HG03521 (cell line): ENCODE measurements at regions not wholly inside any gene's neighbourhood (a gene's known extent, or its start where the extent isn't known, plus 50 kb on each side); places are given as distances from the start of the nearest gene placed in this dataset.

Experiments used
- ATAC-seq: cut with Tn5 transposase; IDR thresholded peaks from one replicate; pipeline ENCODE4 v1.9.1; 2021; ENCODE audit warnings: mild to moderate bottlenecking, moderate library complexity; ENCODE audit not compliant: unreplicated experiment

DNA sequence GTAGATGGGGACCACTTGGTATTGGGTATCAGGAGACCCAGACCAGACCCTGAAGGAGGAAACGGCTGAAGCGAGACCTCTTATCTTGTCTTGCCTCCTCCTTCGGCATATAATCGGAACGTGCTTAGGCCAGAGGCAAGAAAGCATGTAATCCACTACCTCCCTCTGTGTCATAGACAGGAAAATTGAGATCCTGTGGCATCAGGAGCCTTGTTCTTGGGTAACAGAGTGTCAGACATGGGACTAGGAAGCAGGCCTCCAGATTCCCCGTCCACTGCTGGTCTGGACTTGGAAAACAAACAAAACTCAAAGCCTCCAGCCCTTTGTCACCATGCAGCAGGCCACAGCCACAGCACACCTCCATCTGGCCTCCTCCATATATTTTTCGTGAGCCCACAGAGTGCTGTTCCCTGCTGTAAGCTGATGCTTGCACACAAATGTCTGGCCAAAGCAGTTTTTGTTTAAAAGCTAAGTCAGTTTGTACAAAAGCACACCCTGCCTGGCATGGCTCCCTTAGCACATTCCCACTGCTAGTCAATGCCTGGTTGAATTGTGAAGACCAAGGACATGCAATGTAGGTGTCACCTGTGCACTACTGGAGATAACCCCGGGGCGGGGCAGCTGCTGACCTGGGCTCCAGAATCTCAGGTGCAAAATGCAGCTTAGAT, 510.9 kb downstream of the RPS24 start:
- no peak for ATAC-seq

DNA sequence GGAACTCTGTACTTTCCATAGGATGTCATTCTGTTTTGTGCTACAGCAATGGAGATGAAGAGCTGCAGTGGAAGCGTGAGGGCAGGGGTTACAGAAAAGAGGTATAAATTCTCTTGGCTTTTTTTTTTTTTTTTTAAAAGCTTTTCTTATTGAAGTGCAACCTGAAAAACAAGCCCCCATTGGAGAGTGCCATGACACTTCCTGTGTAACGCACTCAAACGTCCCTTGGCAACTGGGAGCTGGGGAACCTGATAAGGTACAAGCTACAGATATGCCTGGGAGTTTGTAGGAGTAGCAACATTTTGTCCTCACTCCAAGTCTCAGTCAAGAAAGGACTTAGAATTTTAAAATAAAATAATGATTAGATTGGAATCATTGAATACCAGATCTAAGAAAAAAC, 512.1 kb downstream of the RPS24 start:
- ATAC-seq, result no peak

DNA sequence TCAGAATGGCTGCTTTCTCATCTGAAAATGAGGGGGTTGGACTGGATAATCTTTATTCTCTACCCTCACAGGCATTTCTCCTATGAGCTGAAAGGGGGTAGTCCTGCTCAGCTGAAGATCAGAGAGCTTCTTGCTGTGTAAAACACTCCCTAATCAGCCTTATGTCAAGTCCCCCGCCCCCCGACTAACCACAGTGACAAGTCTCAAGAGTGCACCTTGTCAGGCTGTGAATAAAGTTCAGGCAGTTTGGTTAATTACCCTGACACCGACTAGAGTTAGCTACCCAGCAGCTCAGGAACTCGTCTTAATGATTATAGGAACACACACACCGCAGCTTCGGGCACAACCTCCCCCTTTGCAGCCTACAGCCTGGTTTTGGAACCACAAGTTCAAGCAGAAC, 513.7 kb downstream of the RPS24 start:
- no peak for ATAC-seq

DNA sequence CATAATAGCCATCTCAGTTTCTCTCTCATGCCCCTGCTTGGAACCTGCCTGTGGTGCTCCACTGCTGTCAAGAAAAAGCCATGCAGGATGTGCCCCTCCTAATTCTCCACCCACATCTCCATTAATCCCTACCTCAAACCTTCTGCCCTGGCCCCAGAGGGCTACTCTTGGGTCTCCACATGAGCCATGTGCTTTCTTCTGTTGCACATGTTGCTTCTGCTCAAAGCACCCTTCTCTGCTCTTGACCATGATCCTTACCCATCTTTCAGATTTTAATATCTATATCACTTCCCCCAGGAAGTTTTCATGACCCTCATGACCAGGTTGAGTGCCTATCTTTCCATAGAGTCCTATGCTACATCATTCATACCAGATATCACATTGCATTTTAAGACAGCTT, 514.2 kb downstream of the RPS24 start:
- no peak for ATAC-seq

DNA sequence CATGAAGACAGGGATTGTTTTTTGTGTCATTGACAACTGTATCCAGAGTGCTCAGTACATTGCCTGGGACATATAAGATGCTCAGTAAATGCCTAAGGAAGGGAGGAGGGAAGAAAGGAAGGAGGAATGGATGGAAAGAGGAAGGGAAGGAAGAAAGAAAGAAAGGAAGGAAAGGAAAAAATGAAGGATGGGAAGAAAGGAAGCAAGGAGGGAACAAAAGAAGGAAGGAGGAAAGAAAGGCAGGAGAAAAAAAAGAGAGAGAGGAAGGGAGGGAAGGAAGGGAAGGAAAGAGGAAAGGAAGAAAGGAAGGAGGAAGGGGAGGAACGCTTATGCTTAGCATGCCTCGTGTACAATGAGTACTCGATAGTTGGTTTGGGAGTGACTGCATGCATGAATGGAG, 514.7 kb downstream of the RPS24 start:
- ATAC-seq, result no peak

DNA sequence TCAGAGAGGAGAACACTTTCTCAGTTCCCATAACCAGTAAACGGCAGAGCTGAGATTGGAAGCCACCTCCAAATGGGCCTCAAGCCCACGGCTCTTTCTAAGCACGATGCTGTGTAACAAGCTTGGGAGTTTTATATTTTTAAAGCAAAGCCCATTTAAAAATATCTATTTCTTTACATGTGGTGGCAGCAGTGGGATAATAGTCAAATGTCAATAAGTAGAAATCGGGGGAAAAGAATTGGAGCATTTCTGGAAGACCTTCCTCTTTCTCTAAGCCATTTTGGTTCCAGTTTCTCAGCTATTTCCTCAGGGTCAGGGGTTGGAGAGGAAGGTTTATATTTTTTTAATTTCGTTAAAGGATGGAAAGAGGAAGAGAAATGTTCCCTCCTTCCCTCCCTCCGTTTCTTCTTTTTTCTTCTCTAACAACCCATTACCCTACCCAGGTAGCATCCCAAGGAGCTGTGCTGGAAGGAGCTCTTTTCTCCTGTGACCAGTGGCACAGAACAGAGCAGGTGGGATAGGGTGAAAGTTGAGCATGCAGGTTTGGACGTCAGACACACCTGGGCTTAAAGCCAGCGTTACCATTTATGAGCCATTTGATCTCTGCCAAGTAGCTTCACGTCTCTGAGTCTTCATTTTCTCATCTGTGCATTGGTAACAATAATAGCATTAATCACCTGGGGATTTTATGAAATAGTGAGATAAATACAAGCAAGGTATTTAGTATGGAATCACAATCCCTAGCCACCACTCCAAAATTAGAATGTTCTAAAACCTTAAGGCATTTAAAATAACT, 515.7 kb downstream of the RPS24 start:
- no peak for ATAC-seq

DNA sequence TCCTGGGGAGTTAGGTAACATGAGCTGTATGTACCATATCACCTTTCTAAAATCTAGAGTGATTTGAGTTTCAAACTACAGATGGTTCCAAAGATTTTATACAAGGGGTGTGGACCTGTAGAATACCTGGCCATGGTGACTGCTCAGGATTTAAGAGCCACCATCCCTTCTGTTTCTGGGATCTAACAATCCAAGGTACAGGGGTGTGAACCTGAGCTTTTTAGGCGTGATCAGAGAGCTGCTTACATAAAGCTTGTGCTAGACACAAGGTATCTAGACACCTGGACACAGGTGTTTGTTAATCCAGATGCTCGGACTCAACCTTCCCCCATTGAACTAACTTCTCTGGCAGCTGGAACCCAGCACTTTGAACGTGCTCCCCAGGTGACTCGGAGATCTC, 516.4 kb downstream of the RPS24 start:
- ATAC-seq, result no peak

DNA sequence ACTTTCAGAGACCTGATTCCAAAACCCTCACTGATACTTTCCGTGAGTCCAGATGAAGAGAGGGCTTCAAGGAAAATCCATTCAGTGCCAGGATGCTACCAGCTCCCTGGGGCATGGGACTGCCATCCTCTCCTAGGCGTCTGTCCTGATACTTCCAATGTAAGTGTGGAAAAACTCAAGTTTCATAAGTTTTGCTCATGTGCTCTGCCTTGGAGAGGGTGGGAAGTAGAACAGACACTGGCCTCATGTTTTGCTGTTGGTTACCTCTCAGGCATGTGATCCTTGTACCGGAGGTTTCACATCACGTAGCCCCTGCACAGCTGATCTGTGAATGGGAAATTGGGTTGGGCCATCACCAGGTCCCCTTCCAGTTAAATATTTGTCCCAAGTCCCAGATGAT, 517.1 kb downstream of the RPS24 start:
- ATAC-seq, result no peak

DNA sequence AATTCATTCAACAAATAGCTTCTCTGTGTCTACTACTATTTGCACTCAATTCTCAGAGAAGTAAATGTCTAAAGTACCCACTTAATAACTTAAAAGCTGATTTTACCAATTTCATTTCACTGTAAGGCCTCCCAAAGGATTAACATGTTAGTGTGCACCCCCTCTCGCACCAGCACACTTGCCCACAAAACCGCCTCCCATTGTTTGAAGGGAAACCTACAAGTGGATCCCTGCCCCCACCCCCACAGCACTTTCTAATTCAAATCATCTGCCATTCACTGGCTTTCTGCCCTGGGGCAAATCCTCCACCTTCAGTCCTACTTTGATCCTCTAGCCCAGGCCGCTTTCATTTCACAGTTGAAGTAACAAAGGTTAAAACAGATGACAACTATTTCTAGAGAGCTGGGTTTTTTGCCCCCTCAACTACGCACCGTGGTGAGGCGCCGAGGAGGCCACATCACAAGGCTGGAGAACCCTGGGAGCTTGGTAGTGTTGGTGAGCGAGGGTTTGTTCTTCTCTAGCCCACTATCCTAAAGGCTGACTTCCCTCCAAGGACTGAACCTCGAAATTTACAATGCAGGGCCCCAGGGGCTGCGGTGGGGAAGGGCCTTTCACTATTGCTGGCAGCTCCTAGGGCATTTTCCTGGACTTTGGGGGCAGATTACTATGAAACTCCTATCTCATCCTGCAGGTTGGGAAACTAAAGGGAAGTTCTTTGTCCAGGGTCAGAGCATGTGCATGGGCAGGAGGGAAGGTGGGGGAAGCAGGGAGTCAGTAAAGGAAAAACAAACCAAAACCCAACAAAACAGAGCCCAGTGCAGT, 517.4 kb upstream of the ZMIZ1 start:
- no peak for ATAC-seq

DNA sequence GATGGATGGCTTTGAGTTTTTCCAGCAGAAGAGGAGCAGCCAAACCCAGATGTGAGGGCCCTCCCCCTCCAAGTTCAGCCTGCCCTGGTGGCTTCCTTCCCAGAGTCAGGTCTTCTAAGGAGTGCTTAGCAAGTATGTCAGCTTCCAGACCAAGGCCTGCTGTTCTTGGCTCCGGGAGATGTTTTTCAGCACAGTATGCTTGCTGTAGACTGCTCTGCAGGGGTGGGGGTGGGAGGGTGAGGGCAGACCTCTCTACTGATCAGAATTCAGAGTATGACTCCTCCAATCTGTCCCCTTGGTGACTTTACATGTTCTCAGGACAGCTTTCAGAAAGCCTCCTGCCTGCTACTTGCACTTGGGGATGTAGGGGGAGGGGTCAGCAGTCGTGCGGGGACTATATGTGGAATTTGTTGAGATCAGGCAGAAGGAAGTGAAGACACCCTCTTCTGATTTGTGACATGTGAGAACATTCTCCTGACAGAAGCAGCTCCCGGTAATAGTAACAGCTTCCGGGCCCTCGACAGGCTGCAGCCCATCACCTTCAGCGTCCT, 516.4 kb upstream of the ZMIZ1 start:
- ATAC-seq, result no peak

DNA sequence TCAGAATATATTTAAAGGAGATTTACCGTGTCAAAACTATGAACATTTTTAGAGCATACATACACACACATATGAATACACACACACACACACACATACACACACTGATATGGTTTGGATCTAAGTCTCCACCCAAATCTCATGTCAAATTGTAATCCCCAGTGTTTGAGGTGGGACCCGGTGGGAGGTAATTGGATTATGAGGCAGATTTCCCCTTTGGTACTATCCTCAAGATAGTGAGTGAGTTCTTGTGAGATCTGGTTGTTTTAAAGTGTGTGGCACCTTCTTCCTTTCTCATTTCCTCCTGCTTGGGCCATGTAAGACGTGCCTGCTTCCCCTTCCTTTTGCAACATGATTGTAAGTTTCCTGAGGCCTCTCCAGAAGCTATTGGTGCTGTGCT, 515.0 kb upstream of the ZMIZ1 start:
- ATAC-seq, result no peak

DNA sequence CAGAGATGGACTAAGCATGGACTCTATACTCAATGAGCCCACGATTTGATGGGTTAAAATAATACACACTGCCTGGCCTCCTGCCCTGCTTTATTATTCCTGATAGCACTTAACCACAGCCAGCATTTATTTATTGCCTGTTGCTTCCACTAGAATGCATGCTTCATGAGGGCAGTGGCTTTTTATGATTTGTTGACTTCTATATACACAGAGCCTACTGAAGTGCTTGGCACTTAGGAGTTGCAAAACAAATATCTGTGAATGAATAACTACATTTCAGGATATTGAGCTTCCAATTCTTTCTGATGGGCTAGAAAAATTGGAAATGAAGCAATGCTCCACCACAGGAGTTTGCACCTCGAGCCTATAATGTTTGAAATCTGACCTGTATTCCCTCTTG, 513.6 kb upstream of the ZMIZ1 start:
- ATAC-seq, result no peak

DNA sequence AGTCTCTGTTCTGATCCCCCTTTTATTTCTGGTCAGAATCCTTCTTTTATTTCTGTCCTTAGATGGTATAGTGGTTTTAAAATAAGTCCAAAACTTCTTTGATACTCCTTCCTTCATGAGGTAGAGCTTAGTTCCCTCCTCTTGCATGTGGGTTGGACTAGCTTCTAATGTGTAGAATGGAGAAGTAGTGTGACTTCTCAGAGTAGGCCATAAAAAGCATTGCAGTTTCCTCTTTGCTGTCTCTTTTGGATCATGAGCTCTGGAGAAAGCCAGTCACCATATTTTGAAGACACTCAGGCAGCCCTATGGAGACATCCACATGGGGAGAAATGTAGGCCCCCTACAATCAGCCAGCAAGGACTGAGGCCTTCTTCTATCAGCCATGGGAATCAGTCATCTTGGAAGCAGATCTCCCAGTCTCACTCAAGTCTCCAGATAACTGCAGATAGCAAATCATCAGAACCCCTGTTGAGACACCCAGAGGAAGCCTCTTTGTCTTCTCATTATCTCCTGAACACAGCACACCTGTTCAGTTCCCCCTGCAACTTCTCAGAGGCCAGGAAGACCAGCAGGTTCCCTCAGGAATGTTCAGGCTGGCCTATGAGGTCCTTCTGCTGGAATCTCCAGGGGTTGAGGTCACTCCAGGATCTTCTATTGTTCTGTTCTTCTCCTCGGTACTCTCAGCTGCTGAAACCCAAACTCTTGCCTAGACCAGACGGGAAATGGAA, 511.9 kb upstream of the ZMIZ1 start:
- no peak for ATAC-seq

DNA sequence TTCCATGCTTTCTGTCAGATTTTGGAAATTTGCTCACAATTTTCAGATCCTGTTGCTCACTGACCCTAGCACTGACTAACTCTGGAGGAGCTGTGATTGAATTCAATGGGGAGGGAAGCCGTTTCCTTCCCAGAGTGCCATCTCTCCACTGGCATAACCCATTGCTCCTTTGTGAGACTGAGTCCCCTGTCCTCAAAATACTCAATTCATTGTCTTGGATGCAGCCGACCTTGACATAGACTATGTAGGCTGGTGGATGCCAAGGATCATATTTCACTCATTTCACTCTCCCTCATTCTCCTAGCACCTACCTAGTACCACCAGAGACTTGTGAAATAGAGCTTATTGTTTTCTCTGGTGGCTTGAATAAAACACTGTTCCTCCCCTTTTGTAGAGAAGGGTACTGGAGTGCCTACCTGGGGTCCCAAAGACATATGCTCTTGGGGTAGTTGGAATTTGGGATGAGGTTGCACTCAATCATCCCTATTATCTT, 511.3 kb upstream of the ZMIZ1 start:
- ATAC-seq, result no peak

DNA sequence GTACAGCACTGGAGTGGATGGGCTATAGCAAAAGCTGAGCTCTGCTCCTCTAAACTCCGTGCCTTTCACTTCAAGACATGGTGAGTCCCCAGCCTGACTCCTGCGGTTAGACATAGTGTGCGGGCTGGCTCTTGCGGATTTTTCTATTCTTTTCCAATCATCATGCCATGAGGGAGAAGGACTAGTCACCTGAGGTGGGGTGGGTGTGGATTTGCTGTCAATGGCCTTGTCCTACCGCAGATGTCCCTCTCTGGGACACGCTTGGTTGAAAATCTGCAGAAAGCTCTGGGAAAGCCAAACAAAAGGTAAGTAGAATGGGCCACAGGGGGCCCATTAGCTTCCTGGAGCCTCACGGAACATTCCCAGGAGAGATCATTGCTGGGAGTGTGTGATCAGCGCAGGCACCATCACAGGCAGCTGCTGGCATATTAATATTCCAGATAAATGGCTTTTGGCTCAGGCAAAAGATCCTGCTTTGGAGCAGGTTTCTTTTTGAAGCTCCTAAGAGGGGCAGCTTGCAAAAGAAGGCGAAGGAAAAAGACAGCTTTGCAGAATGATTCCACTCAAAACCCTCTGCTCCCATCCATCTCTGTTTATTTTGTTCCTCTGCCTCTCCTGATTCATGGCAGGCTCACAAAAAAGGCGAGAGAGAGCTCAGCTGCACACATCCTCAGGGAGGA, 509.0 kb upstream of the ZMIZ1 start:
- no peak for ATAC-seq

DNA sequence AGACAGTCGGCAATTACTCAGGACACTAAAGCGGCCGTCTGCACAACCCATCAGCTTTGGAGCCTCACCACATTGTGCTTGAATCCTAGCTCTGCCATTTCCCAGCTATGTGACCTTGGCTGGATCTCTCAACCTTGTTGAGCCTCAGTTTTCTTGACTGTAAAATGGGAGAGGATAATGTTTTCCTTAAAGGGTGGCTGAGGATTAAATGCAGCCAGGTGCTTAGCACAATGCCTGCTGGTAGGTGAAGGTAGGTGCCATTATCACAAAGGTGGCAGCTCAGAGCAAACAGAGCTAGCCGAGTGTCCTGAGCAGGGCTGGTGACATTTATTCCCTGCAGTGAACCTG, 508.5 kb upstream of the ZMIZ1 start:
- ATAC-seq, result no peak

DNA sequence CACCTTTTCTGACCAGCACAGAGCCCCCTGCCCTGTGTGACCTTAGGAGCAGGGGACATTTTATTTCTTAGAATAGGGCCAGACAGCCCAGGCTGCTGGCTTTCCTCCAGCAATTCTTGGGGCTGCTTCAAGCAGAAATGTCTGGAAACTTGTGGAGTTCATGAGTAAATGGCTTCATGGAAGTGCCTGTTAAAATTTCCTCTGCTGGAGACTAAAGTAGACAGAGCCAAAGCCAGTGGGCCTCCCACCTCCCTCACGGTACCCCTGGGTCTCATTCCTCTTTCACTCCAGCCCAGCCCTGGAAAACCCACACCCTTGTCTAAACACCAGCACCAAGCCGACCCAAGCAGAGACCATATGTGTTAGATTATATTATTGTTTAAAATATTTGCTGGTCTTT, 505.5 kb upstream of the ZMIZ1 start:
- no peak for ATAC-seq

DNA sequence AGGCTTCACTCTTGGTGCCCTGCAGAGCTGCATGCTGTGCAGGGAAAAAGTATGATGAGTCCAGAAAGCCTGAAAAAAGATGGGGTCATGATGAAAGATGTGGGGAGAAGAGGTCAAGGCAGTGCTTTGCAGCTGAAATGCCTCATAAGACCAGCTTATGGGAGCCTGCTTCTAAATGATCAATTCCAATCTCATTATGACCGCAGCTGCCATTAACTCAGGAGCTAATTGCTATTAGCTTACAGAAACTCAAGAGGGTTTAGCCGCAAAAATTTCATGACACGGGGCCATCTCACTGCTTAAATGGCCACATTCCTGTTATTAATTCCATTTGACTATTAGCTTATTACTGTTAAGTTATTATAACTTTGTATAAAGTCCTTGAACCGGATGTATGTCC, 502.9 kb upstream of the ZMIZ1 start:
- ATAC-seq, result no peak

DNA sequence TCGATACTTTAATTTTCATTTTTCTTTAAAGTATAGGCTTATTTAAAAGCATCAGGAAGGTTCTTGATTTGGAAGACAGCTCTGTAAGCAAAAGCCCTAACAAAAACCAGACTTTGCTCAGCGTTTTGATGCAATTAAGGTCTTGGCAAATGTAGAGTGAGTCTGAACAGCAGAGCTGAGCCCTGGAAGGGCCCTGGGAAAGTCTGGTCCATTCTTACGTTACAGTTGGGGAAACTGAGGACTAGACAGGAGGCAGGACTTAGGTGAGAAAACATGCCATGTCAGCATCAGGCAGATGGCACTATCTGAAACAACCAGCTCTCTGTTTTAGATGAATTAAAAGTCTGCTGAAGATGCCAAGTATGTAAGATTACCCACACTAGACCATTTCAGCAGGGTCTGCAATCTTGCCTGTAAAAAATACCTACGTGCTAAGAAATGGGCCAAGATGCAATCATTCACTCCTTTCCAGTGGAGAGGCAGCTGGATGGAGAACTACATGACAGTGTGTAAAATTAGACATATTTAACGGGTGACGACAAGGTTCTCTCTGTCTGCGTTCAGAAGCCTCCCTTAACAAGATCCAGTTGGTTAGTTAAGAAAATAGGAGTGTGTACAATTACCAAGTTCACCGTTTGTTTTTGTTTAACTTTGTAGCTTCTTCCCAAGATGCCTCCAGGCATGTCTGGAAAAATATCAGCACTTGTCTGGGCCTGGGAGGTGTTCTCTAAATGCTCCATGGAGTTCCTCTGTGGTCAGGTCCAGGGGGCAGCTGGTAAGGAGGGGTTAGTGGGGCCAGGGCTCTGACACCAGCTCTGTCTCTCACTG, 502.3 kb upstream of the ZMIZ1 start:
- ATAC-seq, result no peak
